SK-N-SH treated with all-trans-retinoic acid at 6 μM for 48 hours (cell line): ENCODE measurements at regions not wholly inside any gene's neighbourhood (a gene's known extent, or its start where the extent isn't known, plus 50 kb on each side); places are given as distances from the start of the nearest gene placed in this dataset.

Experiments
- ATAC-seq: fragments of 200-7000 bp; cut with Tn5 transposase; 3 replicates; pipeline ENCODE4 v1.9.1; 2020; ENCODE audit warnings: mild to moderate bottlenecking, moderate library complexity
- ARNTL ChIP-seq: fragments of 450-650 bp; formaldehyde crosslinking; IDR thresholded peaks from 2 replicates; pipeline ENCODE4 v1.5.0; 2020; ENCODE audit warnings: low read depth, mild to moderate bottlenecking, moderate library complexity, borderline replicate concordance
- BACH2 ChIP-seq: fragments of 250-450 bp; sonication (Bioruptor Pico); IDR thresholded peaks from 2 replicates; pipeline ENCODE4 v1.9.0; 2021; ENCODE audit warnings: mild to moderate bottlenecking, borderline replicate concordance
- CSDC2 ChIP-seq: fragments of 250-450 bp; sonication (Bioruptor Pico); IDR thresholded peaks from 2 replicates; pipeline ENCODE4 v1.5.0; 2020; ENCODE audit warnings: mild to moderate bottlenecking, moderate library complexity
- GLIS3 ChIP-seq: fragments of 250-450 bp; sonication (Bioruptor Pico); IDR thresholded peaks from 2 replicates; pipeline ENCODE4 v1.5.0; 2020; ENCODE audit warnings: mild to moderate bottlenecking, moderate library complexity
- ISL1 ChIP-seq: fragments of 250-450 bp; sonication (Bioruptor Pico); IDR thresholded peaks from 2 replicates; pipeline ENCODE4 v2.1.2; 2022; ENCODE audit warnings: mild to moderate bottlenecking, moderate library complexity
- OSR1 ChIP-seq: fragments of 250-450 bp; sonication (Bioruptor Pico); IDR thresholded peaks from 2 replicates; pipeline ENCODE4 v1.8.0; 2022; ENCODE audit warnings: moderate library complexity, mild to moderate bottlenecking, inconsistent platforms
- PPARA ChIP-seq: fragments of 250-450 bp; sonication (Bioruptor Pico); IDR thresholded peaks from 2 replicates; pipeline ENCODE4 v1.5.0; 2020; ENCODE audit warnings: mild to moderate bottlenecking, borderline replicate concordance
- RARB ChIP-seq: fragments of 250-450 bp; sonication (Bioruptor Pico); IDR thresholded peaks from 2 replicates; pipeline ENCODE4 v1.8.0; 2021; ENCODE audit warnings: mild to moderate bottlenecking, moderate library complexity
- SNAI2 ChIP-seq: fragments of 250-450 bp; sonication (Bioruptor Pico); IDR thresholded peaks from 2 replicates; pipeline ENCODE4 v1.5.0; 2020; ENCODE audit warnings: mild to moderate bottlenecking, moderate library complexity
- TCF4 ChIP-seq: fragments of 250-450 bp; sonication (Bioruptor Pico); IDR thresholded peaks from 2 replicates; pipeline ENCODE4 v1.8.0; 2021; ENCODE audit warnings: mild to moderate bottlenecking, moderate library complexity, borderline replicate concordance
- TOX ChIP-seq: fragments of 250-450 bp; sonication (Bioruptor Pico); IDR thresholded peaks from 2 replicates; pipeline ENCODE4 v1.8.0; 2021; ENCODE audit warnings: mild to moderate bottlenecking, moderate library complexity, borderline replicate concordance
- ZC3H10 ChIP-seq: fragments of 250-450 bp; sonication (Bioruptor Pico); IDR thresholded peaks from 2 replicates; pipeline ENCODE4 v1.5.1; 2021; ENCODE audit warnings: mild to moderate bottlenecking, moderate library complexity
- ZFP3 ChIP-seq: fragments of 250-450 bp; sonication (Bioruptor Pico); IDR thresholded peaks from 2 replicates; pipeline ENCODE4 v1.5.0; 2020; ENCODE audit warnings: mild to moderate bottlenecking, moderate library complexity
- ZFP30 ChIP-seq: fragments of 450-650 bp; formaldehyde crosslinking; IDR thresholded peaks from 2 replicates; pipeline ENCODE4 v1.5.0; 2022; ENCODE audit warnings: mild to moderate bottlenecking, moderate library complexity
- ZNF565 ChIP-seq: fragments of 450-650 bp; formaldehyde crosslinking; conservative IDR thresholded peaks from 2 replicates; pipeline ENCODE4 v1.5.0; 2020; ENCODE audit warnings: low read depth, mild to moderate bottlenecking, moderate library complexity
- ZNF70 ChIP-seq: fragments of 450-650 bp; formaldehyde crosslinking; IDR thresholded peaks from 2 replicates; pipeline ENCODE4 v1.5.0; 2020; ENCODE audit warnings: mild to moderate bottlenecking, moderate library complexity
- ZNF8 ChIP-seq: fragments of 450-650 bp; formaldehyde crosslinking; IDR thresholded peaks from 2 replicates; pipeline ENCODE4 v1.5.0; 2020; ENCODE audit warnings: mild to moderate bottlenecking, moderate library complexity
- TF ChIP-seq, protein P1 (sequence below): fragments of 250-450 bp; sonication (Bioruptor Pico); IDR thresholded peaks from 2 replicates; pipeline ENCODE4 v1.5.0; 2020; ENCODE audit warnings: mild to moderate bottlenecking, moderate library complexity
- TF ChIP-seq, protein P2 (sequence below): fragments of 250-450 bp; sonication (Bioruptor Pico); IDR thresholded peaks from 2 replicates; pipeline ENCODE4 v1.8.0; 2020; ENCODE audit warnings: mild to moderate bottlenecking, moderate library complexity, borderline replicate concordance
- TF ChIP-seq, protein P3 (sequence below): fragments of 250-450 bp; sonication (Bioruptor Pico); IDR thresholded peaks from 2 replicates; pipeline ENCODE4 v1.5.1; 2021; ENCODE audit warnings: mild to moderate bottlenecking, moderate library complexity
- TF ChIP-seq, protein P4 (sequence below): fragments of 250-450 bp; sonication (Bioruptor Pico); IDR thresholded peaks from 2 replicates; pipeline ENCODE4 v1.8.0; 2021; ENCODE audit warnings: low read depth, mild to moderate bottlenecking, moderate library complexity, borderline replicate concordance

DNA sequence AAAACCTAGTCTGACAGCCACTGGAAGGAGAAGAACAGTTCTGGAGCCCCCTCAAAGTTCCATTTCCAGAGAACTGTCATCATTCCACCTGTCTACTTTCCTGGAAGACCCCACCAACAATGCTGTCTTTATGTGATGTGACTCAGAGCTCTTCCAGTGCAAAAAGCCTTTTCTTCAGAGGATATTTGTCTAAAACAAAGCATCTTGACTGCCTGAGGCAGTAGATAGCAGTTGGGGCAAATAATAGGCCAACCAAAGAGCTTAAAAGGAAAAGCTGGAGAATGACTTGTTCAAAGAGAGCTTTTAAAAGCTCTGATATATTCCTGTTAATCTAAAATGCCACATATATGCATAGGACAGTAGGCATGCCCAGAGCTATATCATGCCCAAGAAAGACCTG is 62.6 kb downstream of the MIS18A start:
- no peak for ATAC-seq
- TF ChIP-seq SNAI2 (CRISPR knock-in tag) = no peak
- TF ChIP-seq ZNF8 = no peak
- no peak for TF ChIP-seq TOX (CRISPR knock-in tag)
- no peak for TF ChIP-seq RARB (CRISPR knock-in tag)
- TF ChIP-seq TCF4 = no peak
- TF ChIP-seq ZFP3 (CRISPR knock-in tag) = no peak
- no peak for TF ChIP-seq ZC3H10 (CRISPR knock-in tag)
- TF ChIP-seq ARNTL = no peak
- no peak for TF ChIP-seq ZNF70 (CRISPR knock-in tag)
- TF ChIP-seq GLIS3 (CRISPR knock-in tag) = no peak
- no peak for TF ChIP-seq CSDC2
- TF ChIP-seq OSR1 (CRISPR knock-in tag) = no peak

DNA sequence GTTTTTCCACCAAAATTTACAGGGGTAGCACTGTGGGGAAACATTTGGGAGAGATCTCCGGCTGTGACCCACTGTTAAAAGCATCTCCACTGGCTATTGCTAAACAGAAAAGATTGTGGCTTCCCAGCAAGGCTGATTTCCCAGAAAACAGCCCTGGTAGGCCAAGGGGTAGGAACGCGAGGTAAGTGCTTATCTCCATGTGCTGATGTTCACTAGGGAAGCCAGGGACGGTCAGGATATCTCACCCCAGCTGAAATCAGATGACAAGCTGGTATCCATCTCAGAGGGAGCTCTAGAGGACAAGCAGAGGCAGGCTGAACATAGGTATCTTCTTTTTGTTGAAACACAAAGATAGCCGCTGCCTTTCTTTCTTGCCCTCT is 63.6 kb downstream of the MIS18A start:
- TF ChIP-seq TCF4 (no peak), ZNF70 (CRISPR knock-in tag) (no peak), ZNF565 (CRISPR knock-in tag) (no peak), OSR1 (CRISPR knock-in tag) (no peak), PPARA (CRISPR knock-in tag) (no peak), ISL1 (CRISPR knock-in tag) (no peak)
- TF ChIP-seq, protein P1, sequence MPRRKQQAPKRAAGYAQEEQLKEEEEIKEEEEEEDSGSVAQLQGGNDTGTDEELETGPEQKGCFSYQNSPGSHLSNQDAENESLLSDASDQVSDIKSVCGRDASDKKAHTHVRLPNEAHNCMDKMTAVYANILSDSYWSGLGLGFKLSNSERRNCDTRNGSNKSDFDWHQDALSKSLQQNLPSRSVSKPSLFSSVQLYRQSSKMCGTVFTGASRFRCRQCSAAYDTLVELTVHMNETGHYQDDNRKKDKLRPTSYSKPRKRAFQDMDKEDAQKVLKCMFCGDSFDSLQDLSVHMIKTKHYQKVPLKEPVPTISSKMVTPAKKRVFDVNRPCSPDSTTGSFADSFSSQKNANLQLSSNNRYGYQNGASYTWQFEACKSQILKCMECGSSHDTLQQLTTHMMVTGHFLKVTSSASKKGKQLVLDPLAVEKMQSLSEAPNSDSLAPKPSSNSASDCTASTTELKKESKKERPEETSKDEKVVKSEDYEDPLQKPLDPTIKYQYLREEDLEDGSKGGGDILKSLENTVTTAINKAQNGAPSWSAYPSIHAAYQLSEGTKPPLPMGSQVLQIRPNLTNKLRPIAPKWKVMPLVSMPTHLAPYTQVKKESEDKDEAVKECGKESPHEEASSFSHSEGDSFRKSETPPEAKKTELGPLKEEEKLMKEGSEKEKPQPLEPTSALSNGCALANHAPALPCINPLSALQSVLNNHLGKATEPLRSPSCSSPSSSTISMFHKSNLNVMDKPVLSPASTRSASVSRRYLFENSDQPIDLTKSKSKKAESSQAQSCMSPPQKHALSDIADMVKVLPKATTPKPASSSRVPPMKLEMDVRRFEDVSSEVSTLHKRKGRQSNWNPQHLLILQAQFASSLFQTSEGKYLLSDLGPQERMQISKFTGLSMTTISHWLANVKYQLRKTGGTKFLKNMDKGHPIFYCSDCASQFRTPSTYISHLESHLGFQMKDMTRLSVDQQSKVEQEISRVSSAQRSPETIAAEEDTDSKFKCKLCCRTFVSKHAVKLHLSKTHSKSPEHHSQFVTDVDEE (CRISPR knock-in tag) = no peak
- TF ChIP-seq, protein P2, sequence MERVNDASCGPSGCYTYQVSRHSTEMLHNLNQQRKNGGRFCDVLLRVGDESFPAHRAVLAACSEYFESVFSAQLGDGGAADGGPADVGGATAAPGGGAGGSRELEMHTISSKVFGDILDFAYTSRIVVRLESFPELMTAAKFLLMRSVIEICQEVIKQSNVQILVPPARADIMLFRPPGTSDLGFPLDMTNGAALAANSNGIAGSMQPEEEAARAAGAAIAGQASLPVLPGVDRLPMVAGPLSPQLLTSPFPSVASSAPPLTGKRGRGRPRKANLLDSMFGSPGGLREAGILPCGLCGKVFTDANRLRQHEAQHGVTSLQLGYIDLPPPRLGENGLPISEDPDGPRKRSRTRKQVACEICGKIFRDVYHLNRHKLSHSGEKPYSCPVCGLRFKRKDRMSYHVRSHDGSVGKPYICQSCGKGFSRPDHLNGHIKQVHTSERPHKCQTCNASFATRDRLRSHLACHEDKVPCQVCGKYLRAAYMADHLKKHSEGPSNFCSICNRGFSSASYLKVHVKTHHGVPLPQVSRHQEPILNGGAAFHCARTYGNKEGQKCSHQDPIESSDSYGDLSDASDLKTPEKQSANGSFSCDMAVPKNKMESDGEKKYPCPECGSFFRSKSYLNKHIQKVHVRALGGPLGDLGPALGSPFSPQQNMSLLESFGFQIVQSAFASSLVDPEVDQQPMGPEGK (CRISPR knock-in tag) = no peak
- TF ChIP-seq, protein P3, sequence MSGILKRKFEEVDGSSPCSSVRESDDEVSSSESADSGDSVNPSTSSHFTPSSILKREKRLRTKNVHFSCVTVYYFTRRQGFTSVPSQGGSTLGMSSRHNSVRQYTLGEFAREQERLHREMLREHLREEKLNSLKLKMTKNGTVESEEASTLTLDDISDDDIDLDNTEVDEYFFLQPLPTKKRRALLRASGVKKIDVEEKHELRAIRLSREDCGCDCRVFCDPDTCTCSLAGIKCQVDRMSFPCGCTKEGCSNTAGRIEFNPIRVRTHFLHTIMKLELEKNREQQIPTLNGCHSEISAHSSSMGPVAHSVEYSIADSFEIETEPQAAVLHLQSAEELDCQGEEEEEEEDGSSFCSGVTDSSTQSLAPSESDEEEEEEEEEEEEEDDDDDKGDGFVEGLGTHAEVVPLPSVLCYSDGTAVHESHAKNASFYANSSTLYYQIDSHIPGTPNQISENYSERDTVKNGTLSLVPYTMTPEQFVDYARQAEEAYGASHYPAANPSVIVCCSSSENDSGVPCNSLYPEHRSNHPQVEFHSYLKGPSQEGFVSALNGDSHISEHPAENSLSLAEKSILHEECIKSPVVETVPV (CRISPR knock-in tag) = no peak
- TF ChIP-seq, protein P4, sequence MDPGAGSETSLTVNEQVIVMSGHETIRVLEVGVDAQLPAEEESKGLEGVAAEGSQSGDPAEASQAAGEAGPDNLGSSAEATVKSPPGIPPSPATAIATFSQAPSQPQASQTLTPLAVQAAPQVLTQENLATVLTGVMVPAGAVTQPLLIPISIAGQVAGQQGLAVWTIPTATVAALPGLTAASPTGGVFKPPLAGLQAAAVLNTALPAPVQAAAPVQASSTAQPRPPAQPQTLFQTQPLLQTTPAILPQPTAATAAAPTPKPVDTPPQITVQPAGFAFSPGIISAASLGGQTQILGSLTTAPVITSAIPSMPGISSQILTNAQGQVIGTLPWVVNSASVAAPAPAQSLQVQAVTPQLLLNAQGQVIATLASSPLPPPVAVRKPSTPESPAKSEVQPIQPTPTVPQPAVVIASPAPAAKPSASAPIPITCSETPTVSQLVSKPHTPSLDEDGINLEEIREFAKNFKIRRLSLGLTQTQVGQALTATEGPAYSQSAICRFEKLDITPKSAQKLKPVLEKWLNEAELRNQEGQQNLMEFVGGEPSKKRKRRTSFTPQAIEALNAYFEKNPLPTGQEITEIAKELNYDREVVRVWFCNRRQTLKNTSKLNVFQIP = no peak
- ATAC-seq = no peak

DNA sequence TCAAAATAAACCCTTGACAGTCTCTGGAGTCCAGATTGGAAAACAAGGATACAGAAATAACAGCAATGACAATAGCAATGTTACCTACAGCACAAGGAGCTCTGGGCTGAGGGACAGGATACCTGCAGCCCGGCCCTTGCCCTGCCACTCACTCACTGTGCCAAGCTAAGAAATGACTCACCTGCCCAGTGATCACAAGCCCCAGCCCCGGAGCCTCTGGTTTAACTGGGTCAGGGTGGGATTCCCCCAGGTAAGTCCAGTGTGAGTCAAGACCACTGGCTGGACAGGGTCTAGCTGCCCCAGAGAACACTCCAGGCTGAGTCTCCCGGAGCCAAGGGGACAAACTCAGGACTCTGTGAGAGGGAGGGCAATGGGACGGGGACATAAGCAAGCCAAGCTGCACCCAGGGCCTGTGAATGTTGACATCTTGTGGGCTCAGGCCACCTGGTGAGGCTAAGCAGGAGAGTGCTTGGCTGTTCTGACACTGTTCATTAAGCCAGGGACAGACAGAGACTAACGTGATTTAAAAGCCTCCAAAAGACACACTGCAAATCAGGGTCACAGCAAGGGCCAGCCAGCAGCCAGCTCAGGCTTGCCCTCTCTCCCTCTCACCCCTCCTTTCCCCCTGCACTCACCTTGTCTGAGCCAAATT is 64.1 kb downstream of the MIS18A start:
- no peak for ATAC-seq
- TF ChIP-seq TCF4 = no peak
- TF ChIP-seq ZNF8 = no peak
- TF ChIP-seq, protein P4 = no peak
- TF ChIP-seq BACH2 = no peak
- TF ChIP-seq SNAI2 (CRISPR knock-in tag) = no peak
- TF ChIP-seq ZFP3 (CRISPR knock-in tag) = no peak
- no peak for TF ChIP-seq PPARA (CRISPR knock-in tag)
- TF ChIP-seq OSR1 (CRISPR knock-in tag) = no peak
- TF ChIP-seq ZFP30 (CRISPR knock-in tag) = no peak
- TF ChIP-seq, protein P1 (CRISPR knock-in tag) = no peak
- no peak for TF ChIP-seq ISL1 (CRISPR knock-in tag)
- TF ChIP-seq CSDC2 = no peak
